NCI-H82 treated with DMSO at 0.1 percent for 48 hours (cell line): ENCODE measurements at regions not wholly inside any gene's neighbourhood (a gene's known extent, or its start where the extent isn't known, plus 50 kb on each side); places are given as distances from the start of the nearest gene placed in this dataset.
"Not testable (repeated sequence)": the region's sequence is repeated elsewhere in the genome, so short reads cannot be mapped to it uniquely, and the experiment has no call there.

ENCODE experiments used
- DNase-seq: peaks from one replicate; lab custom pipeline; 2025; ENCODE audit not compliant: unreplicated experiment; lab: John Stamatoyannopoulos, UW

- no peak for DNase-seq
Observed at GRCh38 chr10:78656417-78657162, 412.2 kb upstream of the ZMIZ1 start.

- peak; percentile 14 for DNase-seq
Observed at GRCh38 chr10:78657163-78657861, 411.5 kb upstream of the ZMIZ1 start.

GRCh38 chr10:78657862-78658165, 411.0 kb upstream of the ZMIZ1 start:
- no peak for DNase-seq

GRCh38 chr10:78658645-78659597, 409.8 kb upstream of the ZMIZ1 start:
- DNase-seq = no peak

- no peak for DNase-seq
Observed at GRCh38 chr10:78659598-78659967, 409.2 kb upstream of the ZMIZ1 start.

- DNase-seq = no peak
Observed at GRCh38 chr10:78660446-78661106, 408.2 kb upstream of the ZMIZ1 start.

- DNase-seq = no peak
Observed at GRCh38 chr10:78663721-78664120, 405.0 kb upstream of the ZMIZ1 start.

- DNase-seq = peak; percentile 7
Observed at GRCh38 chr10:78664929-78665553, 403.7 kb upstream of the ZMIZ1 start.

GRCh38 chr10:78672918-78673317, 395.8 kb upstream of the ZMIZ1 start:
- no peak for DNase-seq

GRCh38 chr10:78681141-78681540, 387.6 kb upstream of the ZMIZ1 start:
- not testable (repeated sequence) for DNase-seq

GRCh38 chr10:78681986-78682385, 386.8 kb upstream of the ZMIZ1 start:
- DNase-seq = not testable (repeated sequence)

GRCh38 chr10:78684947-78685346, 383.8 kb upstream of the ZMIZ1 start:
- DNase-seq = no peak

GRCh38 chr10:78685466-78686103, 383.2 kb upstream of the ZMIZ1 start:
- no peak for DNase-seq

GRCh38 chr10:78686444-78687060, 382.2 kb upstream of the ZMIZ1 start:
- DNase-seq = no peak

GRCh38 chr10:78687626-78688025, 381.1 kb upstream of the ZMIZ1 start:
- no peak for DNase-seq

- no peak for DNase-seq
Observed at GRCh38 chr10:78688230-78688900, 380.4 kb upstream of the ZMIZ1 start.

GRCh38 chr10:78688901-78689583, 379.7 kb upstream of the ZMIZ1 start:
- DNase-seq = no peak

- DNase-seq = no peak
Observed at GRCh38 chr10:78689584-78689935, 379.2 kb upstream of the ZMIZ1 start.
